ENCODE measurements at regions not wholly inside any gene's neighbourhood (a gene's known extent, or its start where the extent isn't known, plus 50 kb on each side); places are given as distances from the start of the nearest gene placed in this dataset.

DNA sequence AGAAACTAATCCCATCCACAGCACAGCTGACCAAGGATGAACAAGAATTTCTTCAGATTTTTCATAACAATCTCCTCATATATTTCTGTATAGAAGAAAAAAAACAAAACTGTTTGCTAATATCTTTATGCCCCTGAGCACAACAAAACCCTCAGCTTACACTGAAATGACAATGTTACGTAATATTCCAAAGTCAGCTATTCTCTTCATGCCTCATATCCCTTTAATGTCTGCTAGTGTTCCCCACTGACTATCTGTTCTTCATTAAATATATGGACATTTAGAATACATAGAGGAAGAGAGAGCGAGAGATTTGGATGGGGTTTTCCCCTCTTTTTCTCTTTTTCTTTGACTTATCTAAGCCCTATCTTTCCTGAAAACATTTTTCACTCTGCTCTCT lies 87.9 kb upstream of the GULP1 start:
- TF ChIP-seq, protein P1, sequence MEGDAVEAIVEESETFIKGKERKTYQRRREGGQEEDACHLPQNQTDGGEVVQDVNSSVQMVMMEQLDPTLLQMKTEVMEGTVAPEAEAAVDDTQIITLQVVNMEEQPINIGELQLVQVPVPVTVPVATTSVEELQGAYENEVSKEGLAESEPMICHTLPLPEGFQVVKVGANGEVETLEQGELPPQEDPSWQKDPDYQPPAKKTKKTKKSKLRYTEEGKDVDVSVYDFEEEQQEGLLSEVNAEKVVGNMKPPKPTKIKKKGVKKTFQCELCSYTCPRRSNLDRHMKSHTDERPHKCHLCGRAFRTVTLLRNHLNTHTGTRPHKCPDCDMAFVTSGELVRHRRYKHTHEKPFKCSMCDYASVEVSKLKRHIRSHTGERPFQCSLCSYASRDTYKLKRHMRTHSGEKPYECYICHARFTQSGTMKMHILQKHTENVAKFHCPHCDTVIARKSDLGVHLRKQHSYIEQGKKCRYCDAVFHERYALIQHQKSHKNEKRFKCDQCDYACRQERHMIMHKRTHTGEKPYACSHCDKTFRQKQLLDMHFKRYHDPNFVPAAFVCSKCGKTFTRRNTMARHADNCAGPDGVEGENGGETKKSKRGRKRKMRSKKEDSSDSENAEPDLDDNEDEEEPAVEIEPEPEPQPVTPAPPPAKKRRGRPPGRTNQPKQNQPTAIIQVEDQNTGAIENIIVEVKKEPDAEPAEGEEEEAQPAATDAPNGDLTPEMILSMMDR (IDR thresholded peaks at IDR 0.05) = no peak
- TF ChIP-seq POLR2AphosphoS5 (IDR thresholded peaks at IDR 0.05) = no peak
- no peak for TF ChIP-seq POLR2A (IDR thresholded peaks at IDR 0.05)

Data from stomach (tissue), 4 donors.